T1000 (cell line): ENCODE measurements at regions not wholly inside any gene's neighbourhood (a gene's known extent, or its start where the extent isn't known, plus 50 kb on each side); places are given as distances from the start of the nearest gene placed in this dataset.

ENCODE experiments used
- DNase-seq: peaks from one replicate; lab custom pipeline; 2025; ENCODE audit warnings: mixed read lengths; lab: John Stamatoyannopoulos, UW

GRCh38 chr9:19998823-19999455, 210.1 kb upstream of the SLC24A2 start:
- no peak for DNase-seq

- no peak for DNase-seq
Measured at GRCh38 chr9:19998153-19998552, 209.3 kb upstream of the SLC24A2 start.

- no peak for DNase-seq
Measured at GRCh38 chr9:19995619-19996018, 206.8 kb upstream of the SLC24A2 start.

DNA sequence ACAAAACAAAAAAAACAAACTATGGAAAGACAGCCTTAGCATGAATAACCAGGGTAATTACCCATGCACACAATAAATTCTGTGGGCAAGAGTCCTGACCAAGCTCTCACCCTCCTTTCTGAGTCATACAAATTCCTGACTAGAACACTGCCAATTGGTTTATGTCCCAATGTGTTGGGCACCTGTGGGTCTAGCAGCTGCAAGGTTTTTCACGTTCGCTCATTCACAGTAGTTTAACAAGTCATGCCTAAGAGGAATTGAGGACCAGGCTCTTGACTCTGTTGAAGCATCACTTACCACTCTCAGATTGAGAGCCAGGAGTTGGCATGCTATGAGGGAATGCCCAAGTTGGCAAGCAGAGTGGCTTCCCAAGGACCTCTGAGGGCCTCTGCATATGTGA, 205.5 kb upstream of the SLC24A2 start:
- DNase-seq = no peak

DNA sequence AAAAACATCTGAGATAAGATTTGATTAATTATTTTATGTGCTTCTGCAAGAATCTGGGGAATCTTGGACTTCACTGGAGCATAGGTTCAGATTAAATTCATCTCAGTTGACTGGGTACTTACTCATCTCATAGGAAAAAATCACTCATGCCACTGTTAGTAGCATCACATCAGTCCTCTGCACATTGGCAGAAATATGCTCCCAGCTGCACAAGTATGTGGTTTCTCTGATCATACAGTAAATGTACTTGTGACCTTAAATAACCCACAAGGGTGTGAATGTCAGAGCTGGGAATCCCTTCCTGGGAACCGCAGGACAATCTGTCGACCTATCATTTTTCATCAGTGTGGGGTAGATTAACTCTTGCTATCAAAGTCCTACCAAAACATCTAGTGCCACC, 203.7 kb upstream of the SLC24A2 start:
- DNase-seq = no peak

- no peak for DNase-seq
Measured at GRCh38 chr9:19989213-19989612, 200.4 kb upstream of the SLC24A2 start.

DNA sequence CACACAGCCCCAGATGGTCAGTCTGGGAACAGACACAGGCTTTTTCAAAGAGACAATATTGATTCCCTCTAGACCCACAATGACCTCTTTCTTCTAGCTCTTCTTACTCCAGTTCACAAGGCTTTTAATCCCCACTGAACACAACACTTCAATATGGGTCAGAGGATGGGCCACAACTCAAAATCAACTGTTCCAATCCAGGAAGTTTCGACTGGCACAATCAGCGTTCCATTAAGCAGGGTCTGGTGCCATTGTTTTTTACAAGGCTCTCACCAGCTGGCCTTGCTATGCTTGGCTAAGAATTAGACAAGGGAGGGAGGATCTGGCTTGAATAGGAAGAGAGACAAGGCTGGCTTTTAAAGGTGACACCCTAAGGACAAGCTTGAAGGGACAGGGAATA, 199.4 kb upstream of the SLC24A2 start:
- no peak for DNase-seq

DNA sequence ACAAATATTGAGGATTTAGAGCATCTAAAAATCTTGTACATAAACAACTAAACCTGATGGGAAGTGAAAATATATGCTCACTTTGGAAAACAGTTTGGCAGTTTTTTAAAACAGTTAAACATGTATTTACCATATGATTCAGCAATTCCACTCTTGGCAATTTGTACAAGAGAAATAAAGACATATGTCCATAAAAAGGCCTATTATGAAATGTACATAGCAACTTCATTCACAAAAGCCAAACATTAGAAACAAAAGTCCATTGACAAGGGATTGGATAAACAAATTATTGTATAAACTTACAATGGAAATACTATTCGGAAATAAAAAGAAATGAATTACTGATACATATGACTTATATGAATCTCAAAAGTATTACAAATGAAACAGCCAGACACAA, 196.2 kb upstream of the SLC24A2 start:
- DNase-seq = no peak

DNA sequence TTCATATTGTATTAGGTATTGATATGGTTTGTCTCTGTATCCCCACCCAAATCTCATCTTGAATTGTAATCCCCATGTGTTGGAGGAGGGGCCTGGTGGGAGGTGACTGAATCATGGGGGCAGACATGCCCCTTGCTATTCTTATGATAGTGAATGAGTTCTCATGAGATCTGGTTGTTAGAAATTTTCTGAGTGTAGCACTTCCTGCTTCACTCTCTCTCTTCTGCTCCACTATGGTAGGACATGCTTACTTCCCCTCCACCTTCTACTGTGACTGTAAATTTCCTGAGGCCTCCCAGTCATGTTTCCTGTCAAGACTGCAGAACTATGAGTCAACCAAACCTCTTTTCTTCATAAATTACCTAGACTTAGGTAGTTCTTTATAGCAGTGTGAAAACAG, 187.4 kb upstream of the SLC24A2 start:
- DNase-seq = no peak

GRCh38 chr9:19975499-19975898, 186.7 kb upstream of the SLC24A2 start:
- DNase-seq = no peak

GRCh38 chr9:19969721-19970120, 180.9 kb upstream of the SLC24A2 start:
- no peak for DNase-seq

DNA sequence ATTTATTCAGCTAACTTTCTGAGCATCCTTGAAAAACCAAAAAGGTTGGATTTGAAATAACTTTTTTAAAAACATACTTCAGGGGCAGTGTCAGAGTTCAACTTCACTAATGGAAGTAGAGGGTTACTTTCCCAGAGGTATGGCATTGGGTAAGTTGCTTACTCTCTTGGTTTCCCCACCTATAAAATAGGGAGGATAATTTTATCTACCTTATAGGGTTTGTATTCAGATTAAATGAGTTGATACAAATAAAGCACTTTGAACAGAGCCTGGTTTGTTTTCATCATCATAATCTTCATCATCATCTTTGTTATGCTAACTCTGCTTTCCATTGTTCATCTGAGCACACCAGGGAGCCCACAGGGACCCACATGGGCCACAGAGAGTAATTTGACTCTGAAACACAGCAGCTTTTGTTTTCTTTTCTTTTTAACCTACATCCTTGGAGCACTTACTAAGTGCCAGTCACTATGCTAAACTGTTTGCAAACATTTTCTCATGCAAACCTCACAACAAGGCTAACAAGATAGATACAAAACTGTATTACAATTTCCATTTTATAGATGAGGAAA, 179.1 kb upstream of the SLC24A2 start:
- DNase-seq = no peak

DNA sequence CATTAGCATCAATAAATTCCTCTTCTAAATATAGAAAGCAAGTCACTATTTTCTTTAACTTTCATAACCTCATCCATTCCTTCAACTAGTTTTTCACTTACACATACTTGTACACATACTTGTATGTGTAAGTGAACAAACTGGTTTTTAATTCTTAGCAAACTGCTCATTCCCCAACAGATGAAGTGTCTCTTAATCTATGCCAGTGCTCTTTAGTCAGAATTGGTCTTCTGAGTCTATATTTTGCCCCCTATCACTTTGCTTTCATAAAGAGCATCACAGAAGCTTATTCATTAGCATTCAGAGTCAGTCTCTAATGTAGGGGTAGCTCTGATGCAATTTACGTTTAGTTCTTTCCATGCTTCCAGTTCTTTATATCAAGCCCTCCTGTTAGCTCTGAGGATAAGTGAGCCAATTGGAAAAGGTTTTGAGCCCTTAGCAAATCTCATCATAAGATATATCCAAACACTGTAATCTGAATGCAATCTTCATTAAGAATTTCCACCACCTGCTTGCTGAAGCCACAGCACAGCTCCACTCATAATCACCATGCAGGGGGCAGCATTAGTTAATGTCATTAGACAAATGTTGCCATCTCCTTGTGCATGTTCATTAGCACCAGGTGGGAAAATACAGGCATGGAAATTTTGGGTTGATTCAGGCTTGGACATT, 178.5 kb upstream of the SLC24A2 start:
- DNase-seq = no peak

GRCh38 chr9:19965336-19965735, 176.5 kb upstream of the SLC24A2 start:
- DNase-seq = no peak

- no peak for DNase-seq
Measured at GRCh38 chr9:19947996-19948395, 159.2 kb upstream of the SLC24A2 start.

- DNase-seq = no peak
Measured at GRCh38 chr9:19946441-19947109, 157.7 kb upstream of the SLC24A2 start.

- no peak for DNase-seq
Measured at GRCh38 chr9:19941874-19942273, 153.0 kb upstream of the SLC24A2 start.

- DNase-seq = no peak
Measured at GRCh38 chr9:19940811-19941535, 152.1 kb upstream of the SLC24A2 start.

GRCh38 chr9:19939734-19940278, 151.0 kb upstream of the SLC24A2 start:
- no peak for DNase-seq

GRCh38 chr9:19938990-19939733, 150.3 kb upstream of the SLC24A2 start:
- no peak for DNase-seq

DNA sequence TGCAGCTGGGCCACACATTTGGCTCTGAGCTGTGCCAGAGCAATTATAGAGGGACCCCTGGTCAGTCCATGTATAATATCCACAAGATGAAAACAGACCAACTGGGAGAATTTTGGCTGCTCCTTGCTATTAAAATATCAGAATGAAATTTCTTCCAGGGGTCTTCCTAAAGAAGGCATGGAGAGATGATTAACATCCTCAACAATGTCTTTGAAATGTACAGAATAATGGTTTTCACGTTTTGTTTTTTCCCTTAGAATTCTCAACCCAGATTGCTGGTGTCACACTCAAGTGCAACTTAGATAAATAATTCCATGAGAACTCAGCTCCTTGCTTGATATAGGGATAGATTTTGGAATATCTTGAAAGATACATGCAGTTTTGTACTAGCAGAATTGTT, 148.3 kb upstream of the SLC24A2 start:
- DNase-seq = no peak
